GM12874 (cell line): ENCODE measurements at regions not wholly inside any gene's neighbourhood (a gene's known extent, or its start where the extent isn't known, plus 50 kb on each side); places are given as distances from the start of the nearest gene placed in this dataset.

Experiments used
- TF ChIP-seq, protein P1 (sequence below): IDR thresholded peaks from 2 replicates; pipeline ENCODE4 v1.5.1; 2011; ENCODE audit warnings: low read depth, mild to moderate bottlenecking, control low read depth, low read length, moderate library complexity; ENCODE audit not compliant: insufficient read depth

GRCh38 chr20:4617019-4617418 lies 69.2 kb upstream of the PRNP start:
- TF ChIP-seq, protein P1, sequence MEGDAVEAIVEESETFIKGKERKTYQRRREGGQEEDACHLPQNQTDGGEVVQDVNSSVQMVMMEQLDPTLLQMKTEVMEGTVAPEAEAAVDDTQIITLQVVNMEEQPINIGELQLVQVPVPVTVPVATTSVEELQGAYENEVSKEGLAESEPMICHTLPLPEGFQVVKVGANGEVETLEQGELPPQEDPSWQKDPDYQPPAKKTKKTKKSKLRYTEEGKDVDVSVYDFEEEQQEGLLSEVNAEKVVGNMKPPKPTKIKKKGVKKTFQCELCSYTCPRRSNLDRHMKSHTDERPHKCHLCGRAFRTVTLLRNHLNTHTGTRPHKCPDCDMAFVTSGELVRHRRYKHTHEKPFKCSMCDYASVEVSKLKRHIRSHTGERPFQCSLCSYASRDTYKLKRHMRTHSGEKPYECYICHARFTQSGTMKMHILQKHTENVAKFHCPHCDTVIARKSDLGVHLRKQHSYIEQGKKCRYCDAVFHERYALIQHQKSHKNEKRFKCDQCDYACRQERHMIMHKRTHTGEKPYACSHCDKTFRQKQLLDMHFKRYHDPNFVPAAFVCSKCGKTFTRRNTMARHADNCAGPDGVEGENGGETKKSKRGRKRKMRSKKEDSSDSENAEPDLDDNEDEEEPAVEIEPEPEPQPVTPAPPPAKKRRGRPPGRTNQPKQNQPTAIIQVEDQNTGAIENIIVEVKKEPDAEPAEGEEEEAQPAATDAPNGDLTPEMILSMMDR = no peak

- TF ChIP-seq, protein P1 = peak; percentile 42; the same call in 1 of the 2 replicates
Measured at GRCh38 chr20:4613718-4614620, 72.3 kb upstream of the PRNP start.

DNA sequence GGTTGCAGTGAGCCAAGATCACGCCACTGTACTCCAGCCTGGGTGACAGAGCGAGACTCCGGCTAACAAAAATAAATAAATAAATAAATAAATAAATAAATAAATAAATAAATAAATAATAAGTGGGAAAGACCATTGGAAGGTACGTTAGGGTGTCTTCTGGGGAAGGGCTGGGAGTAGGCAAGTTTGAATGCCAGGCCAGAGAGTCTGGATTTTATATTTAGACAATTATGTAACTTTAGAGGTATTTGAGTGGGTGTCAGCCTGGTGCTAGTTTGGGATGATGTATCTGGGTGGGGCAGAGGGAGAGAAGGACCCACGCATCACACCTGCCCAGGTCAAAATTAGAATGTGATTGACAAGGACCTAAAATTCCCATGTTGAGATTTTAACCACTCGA lies 73.1 kb upstream of the PRNP start:
- TF ChIP-seq, protein P1 = no peak

- TF ChIP-seq, protein P1 = no peak
Measured at GRCh38 chr20:4610871-4611270, 75.4 kb upstream of the PRNP start.

DNA sequence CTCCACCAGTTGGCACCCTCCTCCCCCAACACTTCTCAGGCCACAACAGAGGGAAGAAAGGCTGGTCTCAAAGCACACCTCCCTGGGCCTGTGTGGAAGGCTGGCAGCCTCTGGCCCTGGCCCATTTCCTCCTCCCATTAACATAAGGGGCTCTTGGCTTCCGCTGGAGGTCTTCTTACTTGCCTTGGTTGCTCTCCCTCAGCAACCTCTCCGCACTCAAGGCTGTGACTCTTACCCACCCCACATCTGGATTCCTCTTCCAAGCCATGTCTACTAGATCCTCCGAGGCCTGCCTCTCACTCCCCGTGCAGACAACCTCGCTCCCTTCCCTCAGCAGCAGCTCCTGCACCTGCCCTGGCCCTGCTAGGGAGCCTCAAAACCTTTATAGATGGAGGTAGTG lies 76.7 kb upstream of the PRNP start:
- TF ChIP-seq, protein P1 = no peak

- TF ChIP-seq, protein P1 = no peak
Measured at GRCh38 chr20:4608861-4609260, 77.4 kb upstream of the PRNP start.

GRCh38 chr20:4607287-4607713 lies 79.0 kb upstream of the PRNP start:
- TF ChIP-seq, protein P1 = peak; percentile 76
